ENCODE measurements at regions not wholly inside any gene's neighbourhood (a gene's known extent, or its start where the extent isn't known, plus 50 kb on each side); places are given as distances from the start of the nearest gene placed in this dataset.

DNA sequence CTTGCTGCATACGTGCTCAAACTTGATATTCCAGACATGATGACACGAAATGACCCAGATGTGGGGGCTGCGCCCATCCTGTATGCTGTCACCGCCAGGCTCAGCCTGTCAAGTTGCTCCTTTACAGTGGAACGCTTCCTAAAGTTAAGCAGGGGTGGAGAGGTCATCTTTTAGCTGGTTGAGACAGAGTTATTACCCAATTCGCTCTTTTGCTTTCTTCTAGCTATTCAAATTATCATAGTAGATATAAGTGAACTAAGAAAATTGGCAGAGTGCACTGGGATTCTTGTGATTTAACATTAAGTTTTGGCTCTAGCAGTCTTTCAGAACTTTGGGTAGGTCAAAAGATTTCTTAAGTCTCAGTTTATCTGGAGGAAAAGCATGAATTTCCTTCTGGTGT is 69.8 kb upstream of the BASP1 start:
- ChIA-PET CTCF (no interaction called here), POLR2A (no interaction called here)
- H3K4me1 Mint-ChIP-seq (ENCODE audit: low read depth): no peaks in the 10 kb centered on the region
- H3K27me3 Mint-ChIP-seq (ENCODE audit: low read depth): no peaks in the 10 kb centered on the region
- DNase-seq: no peak
- H3K4me3 Mint-ChIP-seq: no peak overlapping the region
- no peaks in the 10 kb centered on the region for H3K36me3 Mint-ChIP-seq (ENCODE audit: low read depth)
- ATAC-seq: no peak
- no peaks in the 10 kb centered on the region for H3K9me3 Mint-ChIP-seq (ENCODE audit: insufficient read depth)
- H3K27ac Mint-ChIP-seq: no peak overlapping the region

GRCh38 chr5:17148481-17148880 is 69.0 kb upstream of the BASP1 start:
- H3K27me3 Mint-ChIP-seq (ENCODE audit: low read depth): no peaks in the 10 kb centered on the region
- H3K4me3 Mint-ChIP-seq: no peak overlapping the region
- ATAC-seq (no peak), DNase-seq (no peak)
- no peaks in the 10 kb centered on the region for H3K36me3 Mint-ChIP-seq (ENCODE audit: low read depth)
- H3K9me3 Mint-ChIP-seq (ENCODE audit: insufficient read depth): no peaks in the 10 kb centered on the region
- H3K4me1 Mint-ChIP-seq (ENCODE audit: low read depth): no peaks in the 10 kb centered on the region
- POLR2A ChIA-PET: no interaction called here
- no peak overlapping the region for H3K27ac Mint-ChIP-seq
- CTCF ChIA-PET: interaction anchor here (2.1 kb wide), 1 partner anchor 16 kb away, joined by 7 read pairs; no protein-coding TSS in a partner anchor

GRCh38 chr5:17149786-17150185 is 67.6 kb upstream of the BASP1 start:
- Mint-ChIP-seq H3K36me3 (ENCODE audit: low read depth) (no peaks in the 10 kb centered on the region), H3K4me1 (ENCODE audit: low read depth) (no peaks in the 10 kb centered on the region), H3K4me3 (no peak overlapping the region), H3K9me3 (ENCODE audit: insufficient read depth) (no peaks in the 10 kb centered on the region), H3K27me3 (ENCODE audit: low read depth) (no peaks in the 10 kb centered on the region), H3K27ac (no peak overlapping the region)
- ATAC-seq (no peak), DNase-seq (no peak)
- POLR2A ChIA-PET: no interaction called here
- CTCF ChIA-PET: interaction anchor here (1.4 to 2.1 kb wide), 2 partner anchors 18 to 40 kb away, joined by 3 to 7 read pairs; no protein-coding TSS in a partner anchor

GRCh38 chr5:17150531-17150930 is 66.9 kb upstream of the BASP1 start:
- no peak overlapping the region for H3K4me3 Mint-ChIP-seq
- H3K27me3 Mint-ChIP-seq (ENCODE audit: low read depth): no peaks in the 10 kb centered on the region
- H3K4me1 Mint-ChIP-seq (ENCODE audit: low read depth): no peaks in the 10 kb centered on the region
- ChIA-PET POLR2A (no interaction called here), CTCF (interaction anchor here (1.4 to 2.1 kb wide), 2 partner anchors 18 to 40 kb away, joined by 3 to 7 read pairs; no protein-coding TSS in a partner anchor)
- DNase-seq (no peak), ATAC-seq (no peak)
- H3K36me3 Mint-ChIP-seq (ENCODE audit: low read depth): no peaks in the 10 kb centered on the region
- H3K9me3 Mint-ChIP-seq (ENCODE audit: insufficient read depth): no peaks in the 10 kb centered on the region
- no peak overlapping the region for H3K27ac Mint-ChIP-seq

GRCh38 chr5:17151686-17152085 is 65.7 kb upstream of the BASP1 start:
- POLR2A ChIA-PET: no interaction called here
- H3K9me3 Mint-ChIP-seq (ENCODE audit: insufficient read depth): no peaks in the 10 kb centered on the region
- no peak for DNase-seq
- no peaks in the 10 kb centered on the region for H3K36me3 Mint-ChIP-seq (ENCODE audit: low read depth)
- no peak overlapping the region for H3K27ac Mint-ChIP-seq
- CTCF ChIA-PET: no interaction called here
- H3K27me3 Mint-ChIP-seq (ENCODE audit: low read depth): no peaks in the 10 kb centered on the region
- no peak overlapping the region for H3K4me3 Mint-ChIP-seq
- H3K4me1 Mint-ChIP-seq (ENCODE audit: low read depth): no peaks in the 10 kb centered on the region
- ATAC-seq: no peak

- H3K4me1 Mint-ChIP-seq (ENCODE audit: low read depth): no peaks in the 10 kb centered on the region
- no peaks in the 10 kb centered on the region for H3K27me3 Mint-ChIP-seq (ENCODE audit: low read depth)
- ChIA-PET POLR2A (no interaction called here), CTCF (interaction anchor here (1.1 to 1.5 kb wide), 2 partner anchors 22 to 36 kb away, joined by 3 to 7 read pairs; no protein-coding TSS in a partner anchor)
- H3K4me3 Mint-ChIP-seq: no peak overlapping the region
- no peaks in the 10 kb centered on the region for H3K36me3 Mint-ChIP-seq (ENCODE audit: low read depth)
- no peaks in the 10 kb centered on the region for H3K9me3 Mint-ChIP-seq (ENCODE audit: insufficient read depth)
- no peak overlapping the region for H3K27ac Mint-ChIP-seq
- DNase-seq: no peak
- ATAC-seq: no peak
Observed at GRCh38 chr5:17154211-17154996, 63.0 kb upstream of the BASP1 start.

DNA sequence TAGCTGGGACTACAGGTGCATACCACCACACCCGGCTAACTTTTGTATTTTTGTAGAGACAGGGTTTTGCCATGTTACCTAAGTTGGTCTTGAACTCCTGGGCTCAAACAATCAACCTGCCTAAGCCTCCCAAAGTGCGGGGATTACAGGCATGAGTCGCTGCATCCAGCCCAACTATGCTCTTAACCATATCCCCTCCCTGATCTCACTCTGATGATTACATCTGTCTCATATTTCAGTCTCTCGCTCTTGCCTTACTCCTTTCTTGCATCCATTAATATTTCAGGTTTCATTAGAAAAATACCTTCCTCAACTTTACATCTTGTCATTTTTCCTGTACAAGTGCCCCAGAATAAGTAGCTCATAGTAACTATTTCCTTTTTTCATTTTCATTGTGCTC is 61.0 kb upstream of the BASP1 start:
- no peaks in the 10 kb centered on the region for H3K27me3 Mint-ChIP-seq (ENCODE audit: low read depth)
- POLR2A ChIA-PET: no interaction called here
- H3K4me1 Mint-ChIP-seq (ENCODE audit: low read depth): no peaks in the 10 kb centered on the region
- CTCF ChIA-PET: no interaction called here
- H3K9me3 Mint-ChIP-seq (ENCODE audit: insufficient read depth): no peaks in the 10 kb centered on the region
- H3K4me3 Mint-ChIP-seq: no peak overlapping the region
- no peak overlapping the region for H3K27ac Mint-ChIP-seq
- DNase-seq (no peak), ATAC-seq (no peak)
- H3K36me3 Mint-ChIP-seq (ENCODE audit: low read depth): no peaks in the 10 kb centered on the region

DNA sequence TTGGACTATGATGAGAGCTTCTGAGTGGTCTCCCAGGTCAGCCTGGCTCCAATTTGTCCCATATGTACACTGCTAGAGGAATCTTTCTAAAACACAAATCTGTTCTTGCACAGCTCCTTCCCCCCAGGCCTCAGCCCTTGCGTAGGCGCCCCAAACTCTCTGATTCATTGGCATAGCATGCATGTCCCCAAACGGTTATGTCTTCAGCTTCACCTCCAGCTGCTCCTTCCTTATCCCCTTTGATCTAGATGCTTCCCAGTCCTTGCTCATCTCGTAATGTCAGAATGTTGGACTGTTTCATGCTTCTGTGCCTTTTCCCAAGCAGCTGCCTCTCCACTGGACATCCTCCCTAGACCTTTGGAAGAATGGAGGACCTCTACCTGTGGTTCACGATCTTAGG is 60.1 kb upstream of the BASP1 start:
- no peaks in the 10 kb centered on the region for H3K4me1 Mint-ChIP-seq (ENCODE audit: low read depth)
- H3K36me3 Mint-ChIP-seq (ENCODE audit: low read depth): no peaks in the 10 kb centered on the region
- H3K9me3 Mint-ChIP-seq (ENCODE audit: insufficient read depth): no peaks in the 10 kb centered on the region
- DNase-seq: no peak
- H3K27ac Mint-ChIP-seq: no peak overlapping the region
- CTCF ChIA-PET: no interaction called here
- no peak for ATAC-seq
- H3K27me3 Mint-ChIP-seq (ENCODE audit: low read depth): no peaks in the 10 kb centered on the region
- POLR2A ChIA-PET: no interaction called here
- no peak overlapping the region for H3K4me3 Mint-ChIP-seq

- Mint-ChIP-seq H3K4me1 (ENCODE audit: low read depth) (no peaks in the 10 kb centered on the region), H3K36me3 (ENCODE audit: low read depth) (no peaks in the 10 kb centered on the region), H3K27ac (no peak overlapping the region), H3K4me3 (no peak overlapping the region), H3K9me3 (ENCODE audit: insufficient read depth) (no peaks in the 10 kb centered on the region), H3K27me3 (ENCODE audit: low read depth) (no peaks in the 10 kb centered on the region)
- ATAC-seq: no peak
- ChIA-PET CTCF (no interaction called here), POLR2A (no interaction called here)
- DNase-seq: no peak
Observed at GRCh38 chr5:17157916-17158529, 59.4 kb upstream of the BASP1 start.

- ATAC-seq (no peak), DNase-seq (no peak)
- CTCF ChIA-PET: no interaction called here
- no peaks in the 10 kb centered on the region for H3K4me1 Mint-ChIP-seq (ENCODE audit: low read depth)
- no peaks in the 10 kb centered on the region for H3K27me3 Mint-ChIP-seq (ENCODE audit: low read depth)
- no peak overlapping the region for H3K4me3 Mint-ChIP-seq
- no peaks in the 10 kb centered on the region for H3K9me3 Mint-ChIP-seq (ENCODE audit: insufficient read depth)
- H3K27ac Mint-ChIP-seq: no peak overlapping the region
- POLR2A ChIA-PET: no interaction called here
- no peaks in the 10 kb centered on the region for H3K36me3 Mint-ChIP-seq (ENCODE audit: low read depth)
Observed at GRCh38 chr5:17160756-17161040, 56.7 kb upstream of the BASP1 start.

DNA sequence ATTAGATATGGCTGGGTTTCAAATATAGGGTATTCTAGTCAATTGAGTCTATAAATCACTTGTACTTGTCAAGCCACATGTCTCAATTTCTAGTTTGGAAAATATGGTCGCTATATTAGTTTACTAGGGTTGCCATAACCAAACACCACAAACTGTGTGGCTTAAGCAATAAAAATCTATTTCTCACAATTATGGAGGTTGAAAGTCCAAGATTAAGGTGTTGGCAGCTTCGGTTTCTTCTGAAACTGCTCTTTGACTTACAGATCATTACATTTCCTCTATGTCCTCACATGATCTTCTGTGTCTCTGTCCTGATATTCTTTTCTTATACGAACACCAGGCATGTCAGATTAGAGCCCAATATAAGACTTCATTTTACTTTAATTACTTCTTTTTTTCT is 55.8 kb upstream of the BASP1 start:
- POLR2A ChIA-PET: no interaction called here
- CTCF ChIA-PET: no interaction called here
- Mint-ChIP-seq H3K9me3 (ENCODE audit: insufficient read depth) (no peaks in the 10 kb centered on the region), H3K4me1 (ENCODE audit: low read depth) (no peaks in the 10 kb centered on the region), H3K36me3 (ENCODE audit: low read depth) (no peaks in the 10 kb centered on the region), H3K4me3 (no peak overlapping the region), H3K27me3 (ENCODE audit: low read depth) (no peaks in the 10 kb centered on the region), H3K27ac (no peak overlapping the region)
- ATAC-seq (no peak), DNase-seq (no peak)

- H3K36me3 Mint-ChIP-seq (ENCODE audit: low read depth): no peaks in the 10 kb centered on the region
- POLR2A ChIA-PET: no interaction called here
Observed at GRCh38 chr5:17163221-17163620, 54.2 kb upstream of the BASP1 start.

More at GRCh38 chr5:17163221-17163620, 54.2 kb upstream of the BASP1 start:
- Mint-ChIP-seq H3K4me3 (no peak overlapping the region), H3K27me3 (ENCODE audit: low read depth) (no peaks in the 10 kb centered on the region), H3K4me1 (ENCODE audit: low read depth) (no peaks in the 10 kb centered on the region), H3K27ac (no peak overlapping the region), H3K9me3 (ENCODE audit: insufficient read depth) (no peaks in the 10 kb centered on the region)
- DNase-seq: no peak
- CTCF ChIA-PET: no interaction called here
- no peak for ATAC-seq

Measured in activated CD8-positive, alpha-beta T cell treated with anti-CD3 and anti-CD28 coated beads, Interleukin-2, amount 10 ng/mL, durations not matched to agents 7 days and 5 days (primary cell).